ENCODE measurements at regions not wholly inside any gene's neighbourhood (a gene's known extent, or its start where the extent isn't known, plus 50 kb on each side); places are given as distances from the start of the nearest gene placed in this dataset.

GRCh38 chr10:107364872-107365271, 200.4 kb upstream of the SORCS1 start:
- H4K20me1 ChIP-seq (ENCODE audit: control insufficient read depth, insufficient read depth, insufficient read length), result no peaks in the 10 kb centered on the region
- no peak overlapping the region for H3K56ac ChIP-seq (ENCODE audit: insufficient read length, low read depth, low read length)
- no peaks in the 10 kb centered on the region for H3K27me3 ChIP-seq (ENCODE audit: insufficient read depth, low read length)
- H4K91ac ChIP-seq (ENCODE audit: insufficient read length, low read depth, low read length), result no peak overlapping the region
- no peak overlapping the region for H3T11ph ChIP-seq (ENCODE audit: low read length)
- Mint-ChIP-seq H3K27ac (no peak overlapping the region), H3K9me3 (no peaks in the 10 kb centered on the region), H3K27me3 (ENCODE audit: low read depth) (no peaks in the 10 kb centered on the region), H3K4me1 (no peaks in the 10 kb centered on the region), H3K4me3 (no peak overlapping the region), H3K36me3 (ENCODE audit: insufficient read depth in 1 of 3, low read depth in 3 of 3) (no peaks in the 10 kb centered on the region)
- no peak for TF ChIP-seq CTCF (conservative IDR thresholded peaks at IDR 0.05)
- H2AK5ac ChIP-seq (ENCODE audit: insufficient read length, low read length), result no peak overlapping the region
- no peaks in the 10 kb centered on the region for H3K23me2 ChIP-seq (ENCODE audit: insufficient read length, low read depth, low read length, poor library complexity, severe bottlenecking)
- H2AFZ ChIP-seq (ENCODE audit: low read length), result no peak overlapping the region
- no peak overlapping the region for H3K4me2 ChIP-seq (ENCODE audit: insufficient read depth, insufficient read length, low read length)
- no peak overlapping the region for H3K14ac ChIP-seq (ENCODE audit: insufficient read depth, low read length)
- no peak overlapping the region for H2BK12ac ChIP-seq (ENCODE audit: insufficient read length, low read depth, low read length)
- no CpG with 5 or more reads among the region's 3 CpGs for WGBS (ENCODE audit: extremely low coverage, insufficient read length, low lambda C conversion rate)
- no peak overlapping the region for H3K23ac ChIP-seq (ENCODE audit: insufficient read length, low read depth, low read length)
- H3K9ac ChIP-seq (ENCODE audit: extremely low read depth, insufficient read length, low read length), result no peak overlapping the region
- H2BK20ac ChIP-seq (ENCODE audit: low read depth, low read length, poor library complexity, severe bottlenecking), result no peak overlapping the region
- H3K79me2 ChIP-seq (ENCODE audit: insufficient read depth, low read length), result no peaks in the 10 kb centered on the region
- H2BK15ac ChIP-seq (ENCODE audit: low read depth, low read length), result no peak overlapping the region
- no peaks in the 10 kb centered on the region for H3K4me1 ChIP-seq (ENCODE audit: insufficient read depth, low read length)
- H2BK5ac ChIP-seq (ENCODE audit: insufficient read length, low read length), result no peak overlapping the region
- H4K5ac ChIP-seq (ENCODE audit: insufficient read length, low read depth, low read length), result no peak overlapping the region
- DNase-seq, result no peak
- no peak overlapping the region for H3K27ac ChIP-seq (ENCODE audit: insufficient read length, low read depth, low read length)
- no peaks in the 10 kb centered on the region for H3K9me3 ChIP-seq (ENCODE audit: control insufficient read depth, low read depth, low read length)
- H3K79me1 ChIP-seq (ENCODE audit: insufficient read depth, low read depth, low read length, poor library complexity, severe bottlenecking), result no peaks in the 10 kb centered on the region
- no peak overlapping the region for H4K8ac ChIP-seq (replicated peaks; ENCODE audit: insufficient read length, low read depth, low read length)
- no peak overlapping the region for H2BK120ac ChIP-seq (ENCODE audit: low read depth, low read length, poor library complexity, severe bottlenecking)
- no peak overlapping the region for H3K4ac ChIP-seq (ENCODE audit: low read depth, low read length)
- no peak overlapping the region for H3K18ac ChIP-seq (ENCODE audit: insufficient read length, low read depth, low read length)

All from H9 (cell line).